ENCODE measurements at regions not wholly inside any gene's neighbourhood (a gene's known extent, or its start where the extent isn't known, plus 50 kb on each side); places are given as distances from the start of the nearest gene placed in this dataset.

- no peak overlapping the region for H3K4me3 ChIP-seq (ENCODE audit: low read depth, low read length)
- no peak for TF ChIP-seq CTCF (IDR thresholded peaks at IDR 0.05; ENCODE audit: low read depth, low read length)
Measured at GRCh38 chr7:155360495-155361345, 63.0 kb downstream of the INSIG1 start.

GRCh38 chr7:155361346-155361680 is 63.6 kb downstream of the INSIG1 start:
- no peak overlapping the region for H3K4me3 ChIP-seq (ENCODE audit: low read depth, low read length)
- TF ChIP-seq CTCF (IDR thresholded peaks at IDR 0.05; ENCODE audit: low read depth, low read length): no peak

GRCh38 chr7:155361947-155362346 is 64.3 kb downstream of the INSIG1 start:
- no peak for TF ChIP-seq CTCF (IDR thresholded peaks at IDR 0.05; ENCODE audit: low read depth, low read length)
- H3K4me3 ChIP-seq (ENCODE audit: low read depth, low read length): no peak overlapping the region

- H3K4me3 ChIP-seq (ENCODE audit: low read depth, low read length): no peak overlapping the region
- no peak for TF ChIP-seq CTCF (IDR thresholded peaks at IDR 0.05; ENCODE audit: low read depth, low read length)
Measured at GRCh38 chr7:155362380-155363145, 64.9 kb downstream of the INSIG1 start.

- H3K4me3 ChIP-seq (ENCODE audit: low read depth, low read length): no peak overlapping the region
- no peak for TF ChIP-seq CTCF (IDR thresholded peaks at IDR 0.05; ENCODE audit: low read depth, low read length)
Measured at GRCh38 chr7:155363146-155363539, 65.5 kb downstream of the INSIG1 start.

- no peak overlapping the region for H3K4me3 ChIP-seq (ENCODE audit: low read depth, low read length)
Measured at GRCh38 chr7:155363852-155364600, 66.3 kb downstream of the INSIG1 start.

More at GRCh38 chr7:155363852-155364600, 66.3 kb downstream of the INSIG1 start:
- no peak for TF ChIP-seq CTCF (IDR thresholded peaks at IDR 0.05; ENCODE audit: low read depth, low read length)

Measured in WI38 (cell line).